Thyroid gland (tissue), 4 donors: ENCODE measurements at regions not wholly inside any gene's neighbourhood (a gene's known extent, or its start where the extent isn't known, plus 50 kb on each side); places are given as distances from the start of the nearest gene placed in this dataset.

Source experiments
- DNase-seq, 2 donors: peaks; one replicate each; pipeline ENCODE4 v3.0.0-alpha.2; 2019
- H3K27ac ChIP-seq, 3 donors: fragments of 200-600 bp; sonication (generic); 1 replicate in 2 of 3; 2 replicates in 1 of 3; pipeline ENCODE4 v1.5.1; 2016 to 2019; ENCODE audit warnings: mild to moderate bottlenecking in 1 of 3, moderate library complexity in 1 of 3
- H3K27me3 ChIP-seq: fragments of 200-600 bp; sonication (generic); one replicate; pipeline ENCODE4 v1.5.1; 2019
- H3K36me3 ChIP-seq, 2 donors: fragments of 200-600 bp; sonication (generic); one replicate each; pipeline ENCODE4 v1.5.1; 2016 to 2019
- H3K4me1 ChIP-seq, 2 donors: fragments of 200-600 bp; sonication (generic); one replicate each; pipeline ENCODE4 v1.5.1; 2017 to 2019
- H3K4me3 ChIP-seq, 3 donors: fragments of 200-600 bp; sonication (generic); replicated peaks in 1 of 3; 1 replicate in 2 of 3; 2 replicates in 1 of 3; pipeline ENCODE4 v1.5.1; 2016; ENCODE audit warnings: mild to moderate bottlenecking in 1 of 3
- H3K9me3 ChIP-seq: fragments of 200-600 bp; sonication (generic); one replicate; pipeline ENCODE4 v1.5.1; 2017
- POLR2A ChIP-seq, 2 donors: fragments of 450-650 bp; IDR thresholded peaks; one replicate each; pipeline ENCODE4 v1.6.1; 2017; ENCODE audit warnings: antibody characterized with exemption in 2 of 2, mild to moderate bottlenecking in 2 of 2, moderate library complexity in 1 of 2
- WGBS, 2 donors: methylation state at CpG; one replicate each; pipeline ENCODE4 v1.1.5; 2017; 5-methylcytosine and 5-hydroxymethylcytosine counted together
- intact Hi-C: fragments of 100-400 bp; cut with DNase I; formaldehyde crosslinking; loops from one replicate; pipeline ENCODE4 v1.15.1; 2023
- TF ChIP-seq, protein P1 (sequence below), 6 experiments: fragments of 200-600 bp in 3 of 6; fragments of 450-650 bp in 3 of 6; sonication (generic) in 3 of 6; IDR thresholded peaks; one replicate each; pipeline ENCODE4 v1.5.1; 2016 to 2019; ENCODE audit warnings: antibody characterized with exemption in 6 of 6, mild to moderate bottlenecking in 2 of 6, inconsistent platforms in 1 of 6, moderate library complexity in 1 of 6

GRCh38 chr6:14786455-14786854 lies 459.4 kb upstream of the JARID2 start:
- no peaks in the 10 kb centered on the region for H3K9me3 ChIP-seq
- H3K27ac ChIP-seq, result no peak overlapping the region
- H3K4me1 ChIP-seq, result no peaks in the 10 kb centered on the region
- no peak for DNase-seq
- H3K4me3 ChIP-seq, result no peak overlapping the region
- H3K27me3 ChIP-seq, result no peaks in the 10 kb centered on the region
- TF ChIP-seq, protein P1, sequence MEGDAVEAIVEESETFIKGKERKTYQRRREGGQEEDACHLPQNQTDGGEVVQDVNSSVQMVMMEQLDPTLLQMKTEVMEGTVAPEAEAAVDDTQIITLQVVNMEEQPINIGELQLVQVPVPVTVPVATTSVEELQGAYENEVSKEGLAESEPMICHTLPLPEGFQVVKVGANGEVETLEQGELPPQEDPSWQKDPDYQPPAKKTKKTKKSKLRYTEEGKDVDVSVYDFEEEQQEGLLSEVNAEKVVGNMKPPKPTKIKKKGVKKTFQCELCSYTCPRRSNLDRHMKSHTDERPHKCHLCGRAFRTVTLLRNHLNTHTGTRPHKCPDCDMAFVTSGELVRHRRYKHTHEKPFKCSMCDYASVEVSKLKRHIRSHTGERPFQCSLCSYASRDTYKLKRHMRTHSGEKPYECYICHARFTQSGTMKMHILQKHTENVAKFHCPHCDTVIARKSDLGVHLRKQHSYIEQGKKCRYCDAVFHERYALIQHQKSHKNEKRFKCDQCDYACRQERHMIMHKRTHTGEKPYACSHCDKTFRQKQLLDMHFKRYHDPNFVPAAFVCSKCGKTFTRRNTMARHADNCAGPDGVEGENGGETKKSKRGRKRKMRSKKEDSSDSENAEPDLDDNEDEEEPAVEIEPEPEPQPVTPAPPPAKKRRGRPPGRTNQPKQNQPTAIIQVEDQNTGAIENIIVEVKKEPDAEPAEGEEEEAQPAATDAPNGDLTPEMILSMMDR (IDR thresholded peaks at IDR 0.05), result no peak
- no peak for TF ChIP-seq POLR2A (IDR thresholded peaks at IDR 0.05)
- 83 to 90% methylated on average over 3 of the region's 3 CpGs for WGBS, 2 donors
- no peaks in the 10 kb centered on the region for H3K36me3 ChIP-seq
- intact Hi-C loops, result no loop called here

- no peak for DNase-seq
- 89 to 94% methylated on average over 2 of the region's 2 CpGs for WGBS, 2 donors
- TF ChIP-seq, protein P1 (IDR thresholded peaks at IDR 0.05), result no peak
- no peak for TF ChIP-seq POLR2A (IDR thresholded peaks at IDR 0.05)
- Histone ChIP-seq H3K27ac (no peak overlapping the region), H3K27me3 (no peaks in the 10 kb centered on the region), H3K36me3 (no peaks in the 10 kb centered on the region), H3K4me3 (no peak overlapping the region), H3K9me3 (no peaks in the 10 kb centered on the region), H3K4me1 (no peaks in the 10 kb centered on the region)
- intact Hi-C loops, result no loop called here
These were observed 458.6 kb upstream of the JARID2 start for GRCh38 chr6:14787250-14787649.

GRCh38 chr6:14787677-14788076 lies 458.2 kb upstream of the JARID2 start:
- Histone ChIP-seq H3K27ac (no peak overlapping the region), H3K9me3 (no peaks in the 10 kb centered on the region), H3K4me3 (no peak overlapping the region), H3K4me1 (no peaks in the 10 kb centered on the region), H3K27me3 (no peaks in the 10 kb centered on the region), H3K36me3 (no peaks in the 10 kb centered on the region)
- intact Hi-C loops, result no loop called here
- no peak for DNase-seq
- TF ChIP-seq, protein P1 (IDR thresholded peaks at IDR 0.05), result no peak
- no peak for TF ChIP-seq POLR2A (IDR thresholded peaks at IDR 0.05)
- 85 to 98% methylated on average over 2 of the region's 2 CpGs for WGBS, 2 donors

DNA sequence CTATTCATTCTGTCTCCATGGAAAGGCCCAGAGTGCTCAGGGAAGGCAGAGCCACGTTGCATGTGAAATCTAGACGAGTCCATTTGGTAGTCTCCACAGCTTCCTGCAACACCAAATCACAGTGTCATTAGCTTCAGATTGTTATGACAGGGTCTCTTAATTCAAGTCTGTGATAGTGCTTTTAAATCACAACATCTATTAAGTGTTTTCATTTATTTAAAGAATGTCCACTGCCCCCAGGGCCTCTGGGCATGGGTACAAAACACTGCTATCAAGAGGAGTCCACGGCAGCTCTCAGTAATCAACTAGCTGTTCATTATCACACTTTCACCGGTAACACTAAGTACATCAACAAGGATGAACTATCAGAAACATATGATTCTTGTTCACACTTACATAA lies 455.9 kb upstream of the JARID2 start:
- no peaks in the 10 kb centered on the region for H3K27me3 ChIP-seq
- H3K27ac ChIP-seq, result no peak overlapping the region
- intact Hi-C loops, result no loop called here
- TF ChIP-seq, protein P1 (IDR thresholded peaks at IDR 0.05), result no peak
- TF ChIP-seq POLR2A (IDR thresholded peaks at IDR 0.05), result no peak
- no peaks in the 10 kb centered on the region for H3K4me1 ChIP-seq
- H3K9me3 ChIP-seq, result no peaks in the 10 kb centered on the region
- WGBS, 2 donors, result 71 to 83% methylated on average over 4 of the region's 4 CpGs
- no peaks in the 10 kb centered on the region for H3K36me3 ChIP-seq
- H3K4me3 ChIP-seq, result no peak overlapping the region
- DNase-seq, result no peak

GRCh38 chr6:14790976-14791375 lies 454.9 kb upstream of the JARID2 start:
- intact Hi-C loops, result no loop called here
- TF ChIP-seq POLR2A (IDR thresholded peaks at IDR 0.05), result no peak
- TF ChIP-seq, protein P1 (IDR thresholded peaks at IDR 0.05), result no peak
- Histone ChIP-seq H3K27ac (no peak overlapping the region), H3K4me1 (no peaks in the 10 kb centered on the region), H3K27me3 (no peaks in the 10 kb centered on the region), H3K9me3 (no peaks in the 10 kb centered on the region), H3K36me3 (no peaks in the 10 kb centered on the region), H3K4me3 (no peak overlapping the region)
- DNase-seq, result no peak
- WGBS, 2 donors, result 72 to 75% methylated on average over 1 of the region's 1 CpG
